ENCODE measurements at regions not wholly inside any gene's neighbourhood (a gene's known extent, or its start where the extent isn't known, plus 50 kb on each side); places are given as distances from the start of the nearest gene placed in this dataset.

DNA sequence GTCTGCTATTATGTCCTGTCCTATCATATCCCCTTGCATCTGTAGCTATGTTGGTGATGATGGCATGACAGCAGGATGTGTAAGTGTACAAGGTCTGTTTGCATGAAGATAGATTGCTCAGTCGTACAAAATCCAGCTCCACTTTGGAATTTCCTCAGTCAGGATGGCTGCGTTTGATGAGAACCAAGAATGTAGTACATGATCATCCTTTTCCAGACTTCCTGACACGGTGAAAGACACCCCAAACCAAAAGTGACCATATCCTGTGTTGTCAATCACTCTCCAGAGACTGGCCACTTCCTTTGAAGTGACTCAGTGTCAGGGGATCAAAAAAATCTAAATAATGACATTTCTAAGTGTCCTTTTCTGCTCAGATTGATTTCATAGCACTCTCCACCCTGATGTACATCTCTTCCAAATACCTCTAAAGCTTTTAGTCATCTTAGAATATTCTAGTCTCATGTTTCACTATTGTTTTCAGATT is 213.4 kb downstream of the PLK2 start:
- DNase-seq = no peak

DNA sequence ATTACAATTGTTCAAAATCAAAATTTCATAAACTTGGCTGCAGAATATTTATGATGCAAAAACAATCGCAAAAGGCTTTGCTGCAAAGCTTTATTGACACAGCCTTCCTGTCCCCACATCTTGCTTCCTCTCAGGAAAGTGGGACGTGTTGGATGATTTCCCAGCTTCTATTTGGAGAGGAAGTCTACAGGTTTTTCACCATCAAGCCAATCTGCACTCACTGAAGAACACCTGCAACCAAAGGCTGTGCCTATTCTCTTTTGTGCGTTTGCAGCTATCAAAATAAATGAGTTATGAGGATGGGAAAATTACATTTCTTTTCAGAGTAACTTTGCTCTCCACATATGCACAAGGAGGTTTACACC is 214.4 kb downstream of the PLK2 start:
- no peak for DNase-seq

DNA sequence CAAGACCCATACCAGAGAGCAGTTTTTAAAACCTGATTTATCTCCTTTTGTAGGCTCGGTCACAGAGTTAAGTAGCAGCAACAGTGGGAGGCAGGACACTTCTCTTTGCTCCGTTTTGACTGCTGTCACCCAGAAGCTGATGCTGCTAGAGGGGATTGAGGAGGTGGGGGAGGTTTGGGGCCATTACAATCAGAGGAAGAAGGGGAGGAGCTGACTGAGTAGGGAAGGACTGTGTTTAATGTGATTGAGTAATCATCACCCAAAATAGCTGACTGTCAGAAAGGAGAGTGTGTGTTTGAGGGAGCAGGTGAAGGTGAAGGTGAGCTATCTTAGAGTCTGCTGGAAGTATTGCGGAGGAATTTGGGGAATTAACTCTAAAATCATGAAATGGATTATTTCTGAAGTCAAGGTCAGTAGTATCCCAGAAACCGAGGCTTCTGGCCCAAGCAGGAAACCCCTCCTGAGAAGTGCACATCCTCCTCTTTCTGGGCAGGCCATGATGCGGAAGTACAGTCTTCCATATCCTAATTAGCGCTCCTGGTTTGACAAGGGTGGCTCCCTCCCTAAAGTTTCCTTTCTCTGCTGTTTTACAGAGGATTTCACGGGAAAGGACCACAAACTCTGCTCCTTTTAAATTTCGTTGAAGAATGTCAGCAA is 214.9 kb downstream of the PLK2 start:
- no peak for DNase-seq

DNA sequence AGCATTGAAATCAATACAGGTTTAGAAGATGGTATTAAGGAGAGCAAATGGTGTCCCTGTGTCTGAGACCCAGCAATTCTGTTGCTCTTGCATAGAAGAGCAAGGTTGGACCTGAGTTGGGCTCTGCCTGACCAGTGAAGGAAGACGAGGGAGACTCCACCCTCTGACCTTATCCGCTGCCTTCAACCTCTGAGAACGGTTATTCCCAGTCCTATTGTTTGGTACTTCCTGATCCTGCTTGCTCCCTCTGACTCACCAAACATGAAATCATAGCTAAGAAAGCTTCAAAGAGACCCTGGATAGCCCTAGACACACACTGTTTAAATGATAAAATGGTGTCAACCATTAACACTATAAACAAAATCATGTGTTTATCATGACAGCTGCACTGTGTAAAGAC is 218.5 kb downstream of the PLK2 start:
- no peak for DNase-seq

DNA sequence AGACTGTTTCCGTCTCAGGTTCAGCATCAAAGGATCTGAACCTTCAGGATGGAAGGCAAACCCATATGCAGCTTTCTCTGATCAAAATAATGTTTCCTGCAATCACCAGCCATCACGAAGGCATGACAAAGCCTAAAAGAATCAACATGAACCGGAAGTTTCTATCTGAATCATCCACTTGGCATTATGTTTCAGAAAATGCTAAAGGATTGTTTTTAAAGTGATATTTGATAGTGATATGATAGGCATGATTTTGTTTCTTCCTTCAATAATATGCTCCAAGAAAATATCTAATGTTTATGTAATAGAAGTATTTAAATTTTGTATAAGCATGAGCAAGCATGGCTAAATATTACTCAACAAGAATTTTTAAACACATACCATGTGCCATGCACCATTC is 219.6 kb downstream of the PLK2 start:
- DNase-seq = no peak

DNA sequence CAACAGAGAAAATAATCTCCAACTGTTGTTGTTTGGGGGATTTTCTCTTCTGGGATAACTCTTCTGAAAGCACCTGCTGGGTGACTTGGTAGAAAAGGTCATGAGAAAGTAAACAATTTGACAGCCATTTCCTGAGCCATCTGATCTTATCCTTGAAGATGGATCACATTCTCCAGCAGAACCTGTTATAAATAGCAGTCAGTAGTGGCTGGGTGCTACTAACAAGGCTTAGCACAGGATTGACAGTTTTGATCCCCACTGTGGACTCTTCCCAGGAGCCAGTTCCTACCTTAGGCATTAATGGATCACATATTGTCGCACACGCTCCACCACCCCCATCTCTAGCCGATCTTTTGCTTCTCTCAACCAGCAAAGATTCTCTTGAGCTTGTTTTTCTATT is 220.2 kb downstream of the PLK2 start:
- no peak for DNase-seq

DNA sequence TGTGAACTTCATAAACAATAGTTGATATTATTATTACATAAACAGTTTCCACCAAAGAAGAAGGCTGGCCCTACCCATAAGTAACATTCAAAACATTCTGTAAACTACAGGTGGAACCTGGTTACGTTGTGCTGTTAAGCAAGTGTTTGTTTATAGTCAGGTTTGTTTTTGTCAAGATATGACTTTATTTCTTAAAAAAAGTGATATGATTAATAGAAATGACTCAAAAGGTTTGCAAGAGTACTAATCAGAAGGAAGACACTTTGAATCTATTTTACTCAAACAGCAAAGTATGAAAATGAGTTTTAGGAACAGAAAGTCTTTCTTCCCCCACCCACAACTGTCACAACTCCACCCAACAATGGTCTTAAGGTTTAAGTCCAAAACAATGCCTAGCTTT is 220.8 kb downstream of the PLK2 start:
- no peak for DNase-seq

DNA sequence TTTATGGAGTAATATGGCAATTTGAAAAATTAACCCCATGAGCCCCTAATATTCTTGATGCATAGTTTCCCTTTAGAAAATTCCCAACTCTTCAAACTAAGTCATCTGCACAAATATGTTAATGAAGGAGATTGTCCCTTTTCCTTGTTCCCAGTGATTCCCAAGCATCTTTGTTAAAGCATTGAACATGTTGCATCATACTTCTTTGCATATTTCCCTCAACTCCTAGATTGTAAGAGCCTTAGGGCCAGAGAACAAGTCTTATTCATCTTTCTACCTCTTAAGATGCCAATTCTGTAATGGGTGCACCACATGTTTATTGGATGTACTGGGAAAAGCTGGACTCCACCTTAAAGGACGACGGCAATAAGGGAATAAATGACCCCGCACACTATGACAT is 223.4 kb downstream of the PLK2 start:
- DNase-seq = no peak

DNA sequence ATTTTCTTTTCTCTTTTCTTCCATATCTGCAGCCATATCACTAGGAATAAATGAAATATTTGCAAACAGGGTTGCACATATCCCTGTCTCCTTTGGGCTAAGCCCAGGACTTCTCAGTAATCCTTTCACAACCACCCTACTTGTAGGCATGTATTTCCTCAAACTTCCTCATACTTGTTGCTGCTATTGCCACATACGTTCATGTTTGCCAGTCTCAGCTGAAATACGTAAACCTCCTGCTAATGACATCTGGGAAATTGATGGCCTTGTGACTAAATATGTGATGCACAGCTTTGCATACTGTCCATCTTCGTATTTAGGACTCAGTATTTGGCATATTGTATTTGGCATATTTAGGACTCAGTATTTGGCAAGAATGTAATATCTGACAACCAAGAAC is 224.6 kb downstream of the PLK2 start:
- DNase-seq = no peak

DNA sequence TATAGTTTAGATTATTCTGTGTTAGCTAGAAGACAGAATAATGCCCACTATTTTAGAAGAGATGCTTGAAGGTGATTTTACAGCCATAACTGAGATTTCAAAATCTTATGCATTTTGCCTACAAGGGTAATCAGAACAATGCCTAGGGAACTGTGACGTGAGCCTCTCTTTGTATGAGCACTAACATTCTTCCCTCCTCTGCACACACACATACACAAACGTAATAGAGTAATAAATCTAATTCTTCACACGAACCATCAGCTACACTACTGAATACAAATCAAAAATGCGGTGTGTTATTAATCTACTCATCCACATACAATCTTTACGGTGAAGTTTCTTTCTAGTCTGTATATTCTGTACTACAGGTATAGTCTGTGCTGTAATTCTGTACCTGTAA is 227.8 kb downstream of the PLK2 start:
- DNase-seq = no peak

DNA sequence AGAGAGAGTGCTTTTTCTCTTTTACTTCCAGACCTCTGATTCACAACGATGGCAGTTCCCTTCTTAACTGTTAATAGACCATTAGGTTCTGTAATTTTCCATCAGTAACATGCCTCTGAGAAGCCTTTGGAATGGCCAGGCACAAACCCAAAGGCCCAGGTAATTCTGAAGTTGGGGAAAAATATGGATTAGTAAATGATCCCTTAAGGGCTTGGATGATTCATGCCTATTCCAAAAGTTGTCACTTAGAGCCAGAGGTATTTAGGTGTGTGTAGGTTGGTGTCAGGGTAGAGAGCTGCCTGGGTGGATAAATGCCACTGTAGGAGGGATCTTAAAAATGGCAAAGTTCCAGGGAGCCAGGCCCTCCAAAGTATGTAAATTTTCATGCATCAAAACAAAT is 228.8 kb downstream of the PLK2 start:
- DNase-seq = no peak

DNA sequence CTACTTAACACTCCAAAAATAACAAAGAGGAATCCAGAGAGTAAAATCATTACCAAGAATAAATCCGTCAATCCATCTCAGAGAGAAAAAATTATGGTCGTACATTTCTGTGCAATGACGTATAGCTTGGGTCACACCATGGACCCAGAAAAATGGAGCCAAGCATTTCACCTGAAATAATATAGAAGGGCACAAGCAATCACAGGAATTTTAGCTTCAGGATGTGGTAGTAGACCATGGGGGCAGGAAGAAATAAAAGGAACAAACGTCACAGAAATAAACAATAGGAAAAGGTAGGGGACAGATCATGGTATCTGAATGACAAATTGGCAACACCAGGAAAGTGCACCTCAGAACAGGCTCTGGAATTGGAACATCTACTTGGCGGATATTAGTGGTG is 231.0 kb downstream of the PLK2 start:
- no peak for DNase-seq

DNA sequence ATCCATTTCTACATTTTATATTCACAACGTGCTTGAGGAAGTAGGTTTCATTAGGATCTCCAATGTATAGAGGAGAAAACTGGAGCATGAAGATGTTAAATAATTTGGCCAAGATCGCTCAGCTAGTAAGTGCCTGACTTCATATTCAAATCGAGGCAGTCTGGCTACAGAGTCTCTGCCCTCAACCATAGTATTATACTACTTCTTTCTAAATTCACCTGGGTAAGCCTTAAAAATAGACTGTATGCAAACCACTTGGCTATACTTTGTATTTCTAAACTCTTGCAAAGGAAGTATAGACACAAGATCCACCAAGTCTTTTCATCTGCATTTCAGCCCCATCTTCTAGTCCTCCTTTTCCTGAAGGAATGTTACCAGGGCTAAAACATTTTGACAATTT is 232.0 kb downstream of the PLK2 start:
- no peak for DNase-seq

DNA sequence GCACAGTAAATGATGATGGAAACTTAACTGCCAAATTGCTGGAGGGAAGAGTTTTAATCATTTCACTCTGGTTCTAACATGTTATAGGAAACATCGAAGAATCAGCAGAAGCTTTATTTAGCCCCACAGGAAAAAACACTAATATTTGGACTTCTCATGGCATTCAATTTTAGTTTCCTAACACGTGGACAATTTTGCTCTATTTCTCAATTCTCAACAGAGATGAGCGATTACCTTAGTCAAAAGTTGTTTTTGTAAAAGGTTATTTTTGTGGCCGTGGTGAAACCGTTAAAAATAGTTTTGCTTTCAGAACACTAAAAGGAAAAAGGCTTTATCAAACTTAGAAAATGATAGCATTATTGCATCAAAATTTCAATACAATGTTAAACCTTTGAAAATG is 235.2 kb downstream of the PLK2 start:
- no peak for DNase-seq

DNA sequence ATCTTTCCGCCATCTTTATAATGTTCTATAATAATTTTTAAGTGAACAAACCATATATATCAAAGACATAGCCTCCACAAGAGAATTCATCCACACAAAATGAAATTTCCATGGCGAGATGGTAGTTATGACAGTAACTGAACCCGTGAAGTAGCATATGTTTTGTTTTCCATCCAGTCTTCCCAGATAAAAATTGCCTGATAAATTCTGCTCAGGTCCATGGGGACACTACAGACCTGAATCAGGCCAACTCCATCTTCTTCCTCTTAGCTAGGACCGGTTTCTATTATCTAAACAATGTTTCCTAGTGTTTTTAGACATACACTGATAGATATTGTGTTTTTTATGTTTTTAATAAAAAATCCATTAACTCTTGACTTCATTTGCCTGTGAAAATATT is 235.7 kb downstream of the PLK2 start:
- DNase-seq = no peak

DNA sequence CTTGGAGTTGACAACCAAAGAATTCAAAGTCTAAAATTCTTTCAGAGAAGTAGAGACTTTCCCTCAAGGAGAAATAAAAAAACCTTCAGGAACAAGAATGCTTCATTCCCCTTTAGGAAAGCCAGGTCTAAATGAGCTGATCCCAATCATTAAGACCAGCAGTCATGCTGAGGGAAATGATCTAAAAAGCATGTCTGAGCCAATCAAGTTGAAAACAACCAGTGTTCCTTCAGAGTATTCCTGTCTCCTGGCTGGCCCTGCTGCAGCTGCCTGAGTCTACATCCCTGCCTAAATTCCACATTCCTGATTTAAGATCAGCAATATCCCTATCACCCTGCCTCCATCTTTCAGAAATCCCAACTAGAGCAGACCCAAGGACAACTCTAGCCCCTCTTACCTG is 244.5 kb downstream of the PLK2 start:
- DNase-seq = no peak

DNA sequence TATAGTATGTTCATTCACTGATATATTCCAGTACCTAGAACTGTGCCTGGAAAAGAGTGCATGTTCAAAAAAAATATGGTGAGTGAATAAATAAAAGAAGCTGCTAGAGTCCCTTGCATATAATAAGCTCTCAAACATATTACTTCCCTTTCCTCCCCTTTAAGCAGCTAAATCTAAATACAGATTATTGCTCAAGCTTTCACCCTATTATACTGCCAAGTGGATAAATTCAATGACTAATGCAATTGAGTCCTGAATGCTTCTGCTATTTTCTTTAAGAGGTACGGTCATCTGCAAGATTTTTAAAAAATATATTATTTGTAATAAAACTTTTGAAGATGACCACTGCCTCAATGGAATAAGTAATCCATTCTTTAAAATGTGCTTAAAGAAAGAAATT is 248.4 kb downstream of the PLK2 start:
- no peak for DNase-seq

DNA sequence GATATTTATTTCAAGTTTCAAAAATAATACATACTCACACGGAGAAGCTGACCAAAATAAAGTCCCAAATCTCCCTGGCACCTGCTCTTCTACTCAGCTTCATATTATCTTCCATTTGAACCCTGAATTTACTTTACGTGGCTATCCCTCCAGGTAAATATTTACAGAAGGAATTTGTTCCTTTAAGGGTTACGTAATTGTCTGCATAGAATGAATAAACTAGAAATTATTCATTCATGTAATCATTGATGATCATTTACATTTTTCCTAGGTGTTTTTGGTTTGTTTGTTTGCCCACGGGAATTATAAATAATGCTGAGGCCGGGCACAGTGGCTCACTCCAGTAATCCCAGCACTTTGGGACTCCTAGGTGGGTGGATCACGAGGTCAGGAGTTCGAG is 251.2 kb downstream of the PLK2 start:
- no peak for DNase-seq

DNA sequence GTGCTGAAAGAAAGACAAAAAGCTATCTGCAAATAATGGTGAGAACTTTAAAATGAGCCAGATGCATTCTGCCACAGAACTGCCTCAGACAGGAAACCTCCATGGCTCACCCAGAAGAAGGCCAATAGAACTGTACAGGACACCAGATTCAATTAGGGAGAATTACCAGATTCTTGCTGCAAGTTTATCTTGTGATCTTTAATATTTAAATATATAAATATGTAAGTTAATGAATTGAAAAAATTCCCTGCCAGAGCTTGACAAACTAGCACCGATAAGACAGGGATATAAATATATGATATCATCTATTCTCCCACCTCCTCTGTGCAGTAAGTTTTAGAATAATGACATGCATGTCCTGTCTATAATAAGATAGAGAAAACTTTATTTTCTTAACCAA is 252.8 kb downstream of the PLK2 start:
- no peak for DNase-seq

DNA sequence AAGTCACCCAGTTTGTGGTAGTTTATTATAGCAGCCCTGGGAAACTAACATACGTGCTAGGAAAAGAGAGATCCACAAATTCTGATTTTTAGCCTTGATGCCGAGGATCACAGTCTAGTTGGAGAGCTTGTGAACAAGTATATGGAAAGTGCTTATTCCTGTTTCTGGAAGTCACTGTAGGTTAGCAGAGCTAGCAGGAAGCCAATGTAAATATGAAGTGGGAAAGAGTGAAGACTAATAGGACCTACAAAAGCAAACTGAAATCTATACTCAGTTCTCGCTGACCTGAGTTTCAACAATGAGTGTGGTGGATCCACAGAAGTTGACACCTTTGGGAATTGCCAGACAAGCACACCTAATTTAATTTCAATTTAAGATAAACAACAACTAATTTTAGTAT is 254.9 kb downstream of the PLK2 start:
- no peak for DNase-seq

DNA sequence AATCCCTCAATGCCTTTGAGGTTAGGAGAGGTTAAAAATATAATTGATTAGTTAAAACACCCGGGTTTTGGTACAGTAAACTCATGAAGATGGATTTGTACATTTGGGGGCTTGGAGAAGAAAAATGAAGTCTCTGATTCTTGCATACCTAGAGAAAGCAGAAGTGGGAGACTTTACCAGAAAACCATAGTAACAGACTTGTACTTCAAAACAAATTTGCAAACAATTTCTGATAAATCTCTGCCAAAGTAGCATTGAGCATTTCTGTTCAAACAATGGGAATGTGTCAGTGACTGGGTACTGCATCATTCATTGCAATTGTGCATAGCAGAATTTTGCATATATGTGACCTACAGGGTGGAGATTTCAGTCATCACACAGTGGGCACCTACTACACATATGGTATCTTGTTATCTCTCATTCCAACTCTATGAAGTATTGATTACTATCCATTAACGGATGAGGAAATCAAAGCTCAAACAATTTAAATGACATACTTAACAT is 256.9 kb downstream of the PLK2 start:
- no peak for DNase-seq

DNA sequence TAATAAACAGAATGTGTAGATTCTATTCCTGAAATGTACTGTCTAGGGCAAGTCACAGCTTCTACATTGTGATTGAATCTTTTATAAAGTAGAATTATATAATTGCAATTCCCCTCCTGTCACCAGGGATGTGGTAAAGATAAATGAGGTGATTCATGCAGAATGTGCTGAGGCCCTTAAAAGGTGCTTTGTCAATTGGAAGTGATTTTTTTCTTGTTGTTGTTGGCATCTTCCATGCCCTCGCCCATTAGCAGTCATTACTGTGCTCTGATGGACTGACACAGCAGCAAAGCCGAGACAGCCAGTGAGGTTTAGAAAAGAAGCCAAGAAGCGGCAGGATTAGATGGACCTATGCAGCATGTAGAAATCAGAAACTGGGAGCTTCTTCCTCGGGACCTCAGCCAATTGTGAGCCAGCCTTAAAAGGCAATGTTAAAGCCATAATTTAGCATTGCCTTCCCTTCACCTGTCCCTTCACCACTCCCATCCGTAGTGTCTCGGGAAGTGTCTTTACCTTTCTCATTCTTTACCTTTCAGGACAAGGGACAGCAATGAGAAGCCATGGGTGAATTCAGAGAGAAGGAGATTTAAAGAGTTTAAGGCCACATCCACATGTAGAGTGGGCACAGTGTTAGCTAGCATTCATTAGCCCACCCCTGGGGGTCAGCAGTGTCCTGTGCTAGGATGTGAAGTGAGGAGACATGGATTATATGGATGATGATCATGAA is 257.8 kb downstream of the PLK2 start:
- DNase-seq = no peak

DNA sequence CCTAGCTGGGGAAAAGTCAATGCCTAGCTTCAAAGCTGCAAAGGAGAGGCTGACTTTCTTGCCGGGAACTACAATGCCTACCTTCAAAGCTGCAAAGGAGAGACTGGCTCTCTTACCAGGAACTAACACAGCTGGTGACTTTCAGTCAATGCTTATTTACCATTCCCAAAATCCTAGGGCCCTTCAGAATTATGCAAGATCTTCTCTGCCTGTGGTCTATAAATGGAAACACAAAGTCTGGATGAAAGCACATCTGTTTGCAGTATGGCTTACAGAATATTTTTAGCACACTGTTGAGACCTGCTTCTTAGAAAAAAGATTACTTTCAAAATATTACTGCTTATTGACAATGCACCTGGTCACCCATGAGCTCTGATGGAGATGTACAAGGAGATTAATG is 259.4 kb downstream of the PLK2 start:
- DNase-seq = no peak

DNA sequence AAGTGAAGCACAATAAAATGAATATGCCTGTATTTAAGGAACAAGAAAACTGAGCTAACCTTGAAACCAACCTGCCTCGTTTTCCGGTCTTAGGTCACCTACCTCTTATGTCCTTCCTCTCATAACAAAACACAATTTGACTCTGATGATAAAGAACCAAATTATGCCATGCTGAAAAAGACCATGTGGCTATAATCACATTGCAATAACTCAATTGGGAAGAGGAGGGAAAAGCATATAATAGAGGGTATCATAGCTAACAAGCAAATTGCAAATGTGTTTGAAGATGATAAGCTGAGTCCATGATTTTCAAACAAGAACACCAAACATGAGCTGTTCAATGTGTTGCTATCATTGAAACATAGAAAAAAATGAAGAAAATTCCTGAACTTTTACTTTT is 260.8 kb downstream of the PLK2 start:
- DNase-seq = no peak

DNA sequence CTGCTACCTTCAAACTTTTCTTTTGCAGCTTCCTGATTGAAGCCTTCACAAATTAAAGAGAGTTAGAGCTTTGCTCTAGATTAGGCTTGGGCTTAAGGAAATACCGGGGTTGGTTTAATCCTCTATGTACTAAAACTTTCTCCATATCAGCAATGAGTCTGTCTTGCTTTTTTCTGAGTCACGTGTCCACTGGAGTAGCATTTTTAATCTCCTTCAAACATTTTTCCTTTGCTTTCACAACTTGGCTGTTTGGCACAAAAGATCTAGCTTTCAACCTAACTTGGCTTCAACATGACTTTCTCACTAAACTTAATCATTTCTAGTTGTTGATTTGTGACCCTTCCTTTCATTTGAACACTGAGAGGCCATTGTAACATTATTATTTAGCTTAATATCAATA is 261.6 kb downstream of the PLK2 start:
- DNase-seq = no peak

All from DMS79 treated with DMSO at 0.1 percent for 48 hours (cell line).